Small intestine (tissue), 7 donors: ENCODE measurements at regions not wholly inside any gene's neighbourhood (a gene's known extent, or its start where the extent isn't known, plus 50 kb on each side); places are given as distances from the start of the nearest gene placed in this dataset.

Experiments used
- DNase-seq, 2 donors: peaks; one replicate each; pipeline versions ENCODE4 v3.0.0 to v3.0.0-alpha.2; 2013
- FAIRE-seq: peaks from 2 replicates; lab custom pipeline; 2012; peaks lifted over from hg19 to GRCh38; lab: Jason Lieb, UNC
- H3K27ac ChIP-seq, 3 donors: one replicate each; pipeline ENCODE4 v1.5.1; 2013; ENCODE audit warnings: low read length in 2 of 3, mild to moderate bottlenecking in 2 of 3, control low read depth in 1 of 3, inconsistent platforms in 1 of 3, low read depth in 1 of 3, moderate library complexity in 1 of 3
- H3K27me3 ChIP-seq, 3 donors: one replicate each; pipeline ENCODE4 v1.6.1; 2013; ENCODE audit warnings: low read length in 3 of 3, inconsistent platforms in 1 of 3; ENCODE audit not compliant: control insufficient read depth in 3 of 3, insufficient read depth in 3 of 3
- H3K36me3 ChIP-seq, 3 donors: one replicate each; pipeline ENCODE4 v1.6.1; 2013; ENCODE audit warnings: low read length in 3 of 3, inconsistent platforms in 1 of 3, low read depth in 1 of 3, mild to moderate bottlenecking in 1 of 3, moderate library complexity in 1 of 3; ENCODE audit not compliant: control insufficient read depth in 3 of 3, insufficient read depth in 2 of 3
- H3K4me1 ChIP-seq, 3 donors: one replicate each; pipeline ENCODE4 v1.6.1; 2013; ENCODE audit warnings: low read length in 2 of 3, inconsistent platforms in 1 of 3, low read depth in 1 of 3, mild to moderate bottlenecking in 1 of 3, moderate library complexity in 1 of 3; ENCODE audit not compliant: control insufficient read depth in 3 of 3, insufficient read depth in 2 of 3
- H3K4me3 ChIP-seq, 3 donors: one replicate each; pipeline ENCODE4 v1.5.1; 2013; ENCODE audit warnings: low read length in 3 of 3, control low read depth in 1 of 3, inconsistent platforms in 1 of 3, low read depth in 1 of 3, mild to moderate bottlenecking in 1 of 3, moderate library complexity in 1 of 3
- H3K9me3 ChIP-seq, 2 donors: one replicate each; pipeline ENCODE4 v1.6.1; 2013; ENCODE audit warnings: low read depth in 1 of 2, low read length in 1 of 2; ENCODE audit not compliant: control insufficient read depth in 2 of 2, insufficient read depth in 1 of 2
- WGBS, 3 donors: extraction: QIAGEN DNeasy Blood & Tissue Kit; methylation state at CpG; one replicate each; pipeline ENCODE4 v1.1.7; 2013; 5-methylcytosine and 5-hydroxymethylcytosine counted together
- donor health status: healthy with polysubstance abuse.
- donor health status: control.
- donor health status: control.
- donor health status: Bipolar disorder and iron deficiency.
- donor health status: healthy.

- Histone ChIP-seq H3K27ac (no peak overlapping the region), H3K4me1 (no peaks in the 10 kb centered on the region), H3K9me3 (no peaks in the 10 kb centered on the region), H3K27me3 (no peaks in the 10 kb centered on the region), H3K4me3 (no peak overlapping the region), H3K36me3 (no peaks in the 10 kb centered on the region)
- DNase-seq = no peak
- FAIRE-seq = no peak
- 86 to 92% (median 90%) methylated on average over 2 of the region's 2 CpGs for WGBS, 3 donors
Observed at GRCh38 chr2:167863377-167863776, 384.0 kb downstream of the STK39 start.

DNA sequence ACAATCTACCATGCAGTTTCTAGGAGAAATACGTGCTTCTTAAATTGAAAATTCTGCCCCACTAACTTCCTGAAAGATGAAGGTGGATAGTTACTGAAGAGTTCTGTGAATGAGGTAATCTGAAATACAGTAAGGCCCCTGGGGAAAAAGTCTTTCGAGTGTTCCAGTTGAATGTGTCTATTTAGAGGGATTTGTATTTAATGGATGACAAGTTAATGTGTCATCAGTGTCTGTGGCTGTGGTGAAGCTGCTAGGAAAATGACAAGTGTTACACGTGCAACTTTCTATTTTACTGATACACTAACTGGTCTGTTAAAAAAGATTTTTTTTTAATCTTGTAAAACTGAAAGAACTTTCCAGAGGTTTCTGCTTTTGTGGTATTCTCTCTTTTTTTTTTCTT lies 384.6 kb downstream of the STK39 start:
- FAIRE-seq (no peak), DNase-seq (no peak)
- no peak overlapping the region for H3K27ac ChIP-seq
- H3K9me3 ChIP-seq = no peaks in the 10 kb centered on the region
- no peaks in the 10 kb centered on the region for H3K4me1 ChIP-seq
- H3K36me3 ChIP-seq = no peaks in the 10 kb centered on the region
- H3K4me3 ChIP-seq = no peak overlapping the region
- WGBS, 3 donors = 60 to 75% (median 64%) methylated on average over 3 of the region's 3 CpGs
- H3K27me3 ChIP-seq = no peaks in the 10 kb centered on the region

DNA sequence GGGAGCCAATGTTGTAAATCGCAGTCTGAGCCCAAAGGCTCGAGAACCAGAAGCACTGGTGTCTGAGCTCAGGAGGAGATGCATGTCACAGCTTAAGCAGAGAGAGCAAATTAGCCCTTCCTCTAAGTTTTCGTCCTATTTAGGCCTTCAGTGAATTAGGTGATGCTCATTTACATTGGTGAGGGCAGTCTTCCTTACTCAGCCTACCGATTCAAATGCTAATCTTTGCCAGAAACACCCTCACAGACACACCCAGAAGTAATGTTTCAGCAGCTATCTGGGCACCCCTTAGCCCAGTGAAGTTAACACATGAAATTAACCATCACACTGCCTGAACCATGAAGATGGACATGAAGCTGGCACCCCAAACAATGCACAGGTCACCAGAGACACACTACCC lies 385.1 kb downstream of the STK39 start:
- WGBS, 3 donors = 85 to 88% (median 88%) methylated on average over 4 of the region's 4 CpGs
- H3K4me1 ChIP-seq = no peaks in the 10 kb centered on the region
- DNase-seq (no peak), FAIRE-seq (no peak)
- H3K36me3 ChIP-seq = no peaks in the 10 kb centered on the region
- no peak overlapping the region for H3K27ac ChIP-seq
- no peaks in the 10 kb centered on the region for H3K27me3 ChIP-seq
- H3K4me3 ChIP-seq = no peak overlapping the region
- no peaks in the 10 kb centered on the region for H3K9me3 ChIP-seq

- Histone ChIP-seq H3K36me3 (no peaks in the 10 kb centered on the region), H3K4me1 (no peaks in the 10 kb centered on the region), H3K9me3 (no peaks in the 10 kb centered on the region), H3K27ac (no peak overlapping the region), H3K4me3 (no peak overlapping the region), H3K27me3 (no peaks in the 10 kb centered on the region)
- FAIRE-seq (no peak), DNase-seq (no peak)
- WGBS, 3 donors = 62 to 85% (median 84%) methylated on average over 2 of the region's 2 CpGs
Observed at GRCh38 chr2:167861574-167862193, 385.7 kb downstream of the STK39 start.

GRCh38 chr2:167860082-167860481 lies 387.3 kb downstream of the STK39 start:
- Histone ChIP-seq H3K9me3 (no peaks in the 10 kb centered on the region), H3K27me3 (no peaks in the 10 kb centered on the region), H3K27ac (no peak overlapping the region), H3K4me1 (no peaks in the 10 kb centered on the region), H3K4me3 (no peak overlapping the region), H3K36me3 (no peaks in the 10 kb centered on the region)
- FAIRE-seq (no peak), DNase-seq (no peak)
- WGBS, 3 donors = 52 to 61% (median 56%) methylated on average over 1 of the region's 1 CpG

DNA sequence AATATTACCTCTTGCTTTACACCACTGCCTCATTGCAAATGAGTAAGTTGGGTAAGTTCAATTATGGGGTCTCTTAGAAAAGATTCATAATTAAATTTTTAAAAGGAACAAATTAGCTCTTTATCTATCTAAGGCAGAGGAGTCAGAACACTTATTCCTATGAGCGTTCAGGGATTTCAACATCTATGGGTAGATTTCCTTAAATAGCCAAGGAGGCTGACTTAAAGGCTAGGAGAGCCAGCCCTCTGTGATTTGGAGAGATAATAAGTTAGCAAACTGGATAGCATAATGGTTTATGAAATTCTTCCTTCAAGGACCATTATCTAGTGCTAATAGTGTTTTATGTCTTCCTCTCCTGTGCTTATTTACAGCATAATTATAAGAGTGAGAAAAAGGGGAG lies 387.7 kb downstream of the STK39 start:
- FAIRE-seq = no peak

DNA sequence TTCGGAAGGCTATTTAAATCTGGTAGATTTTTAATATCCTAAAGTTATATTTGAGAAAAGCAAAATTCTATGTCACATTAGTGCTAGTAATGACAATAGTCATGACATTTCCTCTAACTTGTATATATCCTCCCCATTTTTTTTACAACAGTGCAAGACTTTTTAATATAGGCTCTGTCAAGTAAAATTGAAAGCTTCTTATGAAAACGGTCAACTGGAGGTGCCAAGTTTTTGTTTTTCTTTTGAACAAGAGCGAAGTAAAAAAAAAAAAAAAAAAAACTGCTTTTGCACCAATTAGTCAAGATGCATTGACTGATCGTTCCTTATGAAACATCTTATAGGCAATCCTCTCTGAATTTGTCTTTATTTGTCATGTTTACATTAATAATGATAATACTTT lies 389.3 kb downstream of the STK39 start:
- Histone ChIP-seq H3K4me3 (no peak overlapping the region), H3K27ac (no peak overlapping the region), H3K27me3 (no peaks in the 10 kb centered on the region), H3K36me3 (no peaks in the 10 kb centered on the region), H3K9me3 (no peaks in the 10 kb centered on the region), H3K4me1 (no peaks in the 10 kb centered on the region)
- WGBS, 3 donors = 65 to 80% (median 69%) methylated on average over 4 of the region's 4 CpGs
- FAIRE-seq (no peak), DNase-seq (no peak)

More for the DNA sequence above, 387.7 kb downstream of the STK39 start:
- H3K27ac ChIP-seq = no peak overlapping the region
- no peaks in the 10 kb centered on the region for H3K9me3 ChIP-seq
- no peaks in the 10 kb centered on the region for H3K27me3 ChIP-seq
- 76 to 95% (median 79%) methylated on average over 1 of the region's 1 CpG for WGBS, 3 donors
- no peak overlapping the region for H3K4me3 ChIP-seq
- no peaks in the 10 kb centered on the region for H3K4me1 ChIP-seq
- no peaks in the 10 kb centered on the region for H3K36me3 ChIP-seq
- DNase-seq = no peak

- H3K27me3 ChIP-seq = no peaks in the 10 kb centered on the region
- no peaks in the 10 kb centered on the region for H3K9me3 ChIP-seq
- DNase-seq = no peak
- H3K36me3 ChIP-seq = no peaks in the 10 kb centered on the region
- H3K4me1 ChIP-seq = no peaks in the 10 kb centered on the region
- WGBS, 3 donors = 65 to 89% (median 85%) methylated on average over 1 of the region's 1 CpG
- no peak for FAIRE-seq
- no peak overlapping the region for H3K4me3 ChIP-seq
- H3K27ac ChIP-seq = no peak overlapping the region
Observed at GRCh38 chr2:167857416-167857815, 390.0 kb downstream of the STK39 start.

- Histone ChIP-seq H3K9me3 (no peaks in the 10 kb centered on the region), H3K27ac (no peak overlapping the region), H3K4me1 (no peaks in the 10 kb centered on the region), H3K4me3 (no peak overlapping the region), H3K27me3 (no peaks in the 10 kb centered on the region), H3K36me3 (no peaks in the 10 kb centered on the region)
- FAIRE-seq (no peak), DNase-seq (no peak)
Observed at GRCh38 chr2:167856190-167856589, 391.2 kb downstream of the STK39 start.
